ENCODE measurements at regions not wholly inside any gene's neighbourhood (a gene's known extent, or its start where the extent isn't known, plus 50 kb on each side); places are given as distances from the start of the nearest gene placed in this dataset.
A peak's percentile ranks its signal among the peaks of the same experiment; 100 is the strongest.

GRCh38 chr10:78782441-78782840, 286.3 kb upstream of the ZMIZ1 start:
- FAIRE-seq = no peak

GRCh38 chr10:78783753-78784152, 285.0 kb upstream of the ZMIZ1 start:
- no peak for FAIRE-seq

DNA sequence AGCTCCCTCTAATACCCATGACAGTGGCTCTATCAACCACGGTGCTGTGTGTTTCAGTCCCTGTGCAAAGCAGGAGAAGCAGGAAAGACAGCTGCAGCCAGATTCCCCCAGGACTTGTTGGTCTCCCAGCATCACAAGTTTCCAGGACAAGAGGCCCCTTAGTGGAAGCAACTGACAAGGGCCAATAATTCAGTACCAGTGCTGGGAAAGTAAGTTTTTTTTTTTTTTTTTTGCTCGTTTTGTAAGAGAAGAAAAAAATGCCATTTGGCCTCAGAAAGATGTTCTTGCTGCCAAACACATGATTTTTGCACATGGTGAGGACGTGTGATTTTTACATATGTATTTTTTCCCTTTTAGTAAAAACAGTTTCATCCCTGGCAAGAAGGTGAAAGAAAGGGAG, 284.2 kb upstream of the ZMIZ1 start:
- no peak for FAIRE-seq

DNA sequence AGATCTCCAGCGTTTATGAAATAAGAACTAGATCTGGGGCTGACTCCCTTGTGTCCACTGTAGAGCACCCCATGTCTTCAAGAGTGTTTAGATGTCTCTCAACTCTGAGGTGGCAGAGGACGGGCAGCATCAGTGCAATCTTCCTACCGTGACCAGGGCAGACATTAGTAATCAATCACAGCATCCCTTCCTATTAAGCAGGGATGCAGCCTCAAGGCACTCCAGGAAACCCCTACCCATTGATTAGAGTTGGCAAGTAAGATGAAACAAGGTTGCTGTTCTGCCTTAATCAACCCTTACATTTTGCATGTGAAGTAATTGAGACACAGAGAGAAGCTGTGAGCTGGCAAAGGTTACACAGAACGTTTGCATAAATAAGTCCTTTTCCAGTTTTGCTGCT, 283.7 kb upstream of the ZMIZ1 start:
- no peak for FAIRE-seq

DNA sequence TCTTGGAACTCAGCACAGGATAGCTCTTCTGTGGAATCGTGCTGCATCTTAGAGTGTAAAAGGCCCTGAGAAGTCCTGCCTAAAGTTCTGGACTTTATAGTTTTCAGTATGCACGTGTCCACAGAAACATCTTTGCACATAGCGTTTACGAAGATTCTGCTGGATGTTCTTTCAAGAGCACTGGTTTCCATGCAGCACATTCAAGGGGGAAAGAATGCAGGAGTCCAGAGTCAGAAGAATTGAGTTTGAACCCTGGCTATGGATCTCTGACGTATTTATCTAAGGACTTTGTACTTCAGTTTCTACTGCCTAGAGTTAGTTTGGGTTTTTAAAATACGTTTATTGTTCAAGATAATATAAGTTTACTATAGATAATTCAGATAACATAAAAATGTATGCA, 282.8 kb upstream of the ZMIZ1 start:
- FAIRE-seq = peak; percentile 29

DNA sequence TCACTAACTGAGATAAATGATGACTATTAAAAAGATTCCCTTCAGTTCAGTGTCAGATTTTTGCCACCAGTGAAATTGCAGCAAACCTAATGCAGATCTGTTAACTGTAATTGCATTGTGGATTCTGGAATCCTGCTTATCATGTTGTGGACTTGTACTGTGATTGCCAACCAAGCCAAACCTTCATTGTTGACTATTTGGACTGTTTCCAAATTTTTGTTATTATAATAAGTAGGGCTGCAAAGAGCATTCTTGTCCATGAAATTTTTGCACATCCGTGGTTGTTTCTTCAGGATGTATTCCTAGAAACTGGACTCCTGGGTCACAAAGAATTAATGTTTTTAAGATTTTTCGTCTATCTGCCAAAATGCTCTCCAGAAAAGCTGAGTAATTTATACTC, 281.6 kb upstream of the ZMIZ1 start:
- FAIRE-seq = peak; percentile 21

GRCh38 chr10:78794736-78795455, 273.9 kb upstream of the ZMIZ1 start:
- no peak for FAIRE-seq

GRCh38 chr10:78798976-78799730, 269.6 kb upstream of the ZMIZ1 start:
- no peak for FAIRE-seq

DNA sequence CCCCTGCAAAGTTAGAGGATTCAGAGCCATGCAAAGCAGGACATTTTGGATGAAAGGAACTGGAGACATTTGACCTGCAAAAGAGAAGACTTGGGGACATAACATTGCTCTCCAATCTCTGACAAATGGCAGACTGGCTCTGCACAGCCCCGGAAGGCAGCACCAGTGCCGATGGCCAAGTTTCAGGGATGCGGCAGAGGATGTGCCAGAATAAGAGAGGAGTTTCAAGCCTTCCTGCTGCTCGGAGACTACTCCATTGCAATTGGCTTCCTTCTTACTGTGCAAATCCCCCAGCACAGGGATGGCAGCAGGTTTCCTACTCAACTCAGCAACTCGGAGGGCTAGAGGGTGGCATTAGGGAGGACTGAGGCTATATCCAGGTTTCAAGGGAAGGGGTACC, 268.8 kb upstream of the ZMIZ1 start:
- FAIRE-seq = no peak

GRCh38 chr10:78800535-78801320, 268.0 kb upstream of the ZMIZ1 start:
- FAIRE-seq = no peak

- FAIRE-seq = no peak
Measured at GRCh38 chr10:78802431-78802830, 266.3 kb upstream of the ZMIZ1 start.

DNA sequence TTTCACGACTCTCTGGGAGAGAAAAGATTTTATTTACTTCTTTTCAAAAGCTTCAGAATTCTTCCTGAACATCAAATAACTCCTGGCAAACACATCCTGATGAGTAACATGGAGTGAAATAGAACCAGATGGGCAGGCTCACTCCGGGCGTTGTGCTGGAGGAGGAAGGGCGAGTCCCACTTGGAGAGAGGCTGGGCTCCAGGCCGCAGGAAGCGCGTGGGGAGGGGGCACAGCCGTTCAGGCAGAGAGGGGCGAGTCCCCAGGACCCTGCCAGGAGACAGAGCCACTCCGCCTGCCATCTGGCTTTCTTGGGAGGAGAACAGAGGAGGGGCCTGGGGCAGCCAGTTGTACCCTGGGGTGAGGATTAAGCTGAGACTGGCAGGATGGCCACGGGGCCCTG, 265.9 kb upstream of the ZMIZ1 start:
- peak; percentile 78 for FAIRE-seq

- FAIRE-seq = no peak
Measured at GRCh38 chr10:78803710-78804109, 265.1 kb upstream of the ZMIZ1 start.

- FAIRE-seq = no peak
Measured at GRCh38 chr10:78804411-78805032, 264.2 kb upstream of the ZMIZ1 start.

DNA sequence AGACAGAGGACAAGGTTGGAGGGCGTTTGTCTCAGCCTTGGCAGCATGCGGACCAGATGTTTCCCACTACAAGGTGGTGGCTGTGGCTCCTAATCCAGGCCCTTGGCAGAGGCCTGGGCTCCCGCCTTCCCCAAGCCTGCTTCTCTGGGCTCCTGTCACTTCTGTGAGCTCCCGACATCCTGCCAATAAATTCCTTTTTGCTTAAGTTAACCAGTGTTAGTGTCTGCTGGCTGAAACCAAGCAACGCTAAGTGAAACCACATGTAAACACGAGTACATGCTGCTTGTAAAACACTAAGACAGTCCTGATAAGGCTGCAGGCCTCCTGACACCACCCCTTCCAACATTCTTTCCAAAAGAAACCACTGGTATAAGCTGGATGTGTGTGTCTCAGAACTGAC, 263.6 kb upstream of the ZMIZ1 start:
- FAIRE-seq = peak; percentile 97

- no peak for FAIRE-seq
Measured at GRCh38 chr10:78806681-78807221, 262.0 kb upstream of the ZMIZ1 start.

GRCh38 chr10:78807504-78808203, 261.1 kb upstream of the ZMIZ1 start:
- no peak for FAIRE-seq

DNA sequence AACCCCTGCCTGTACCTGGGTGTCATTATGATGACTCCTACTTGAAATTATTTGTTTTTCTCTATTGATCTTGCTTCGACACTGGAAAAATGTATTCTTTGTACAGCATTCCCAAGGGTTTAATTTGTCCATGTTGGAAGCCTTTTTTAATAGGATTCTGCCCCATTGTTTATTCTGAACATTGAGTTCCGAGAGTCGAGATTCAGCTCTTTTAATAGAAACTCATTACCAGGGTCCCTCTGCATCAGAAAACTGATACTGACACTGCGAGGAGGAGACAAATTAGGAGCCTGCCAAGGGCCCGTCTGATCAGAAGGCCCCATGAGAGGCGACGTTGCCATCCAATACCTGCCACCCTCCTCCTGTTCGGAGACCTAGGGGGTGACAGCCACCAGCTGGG, 260.5 kb upstream of the ZMIZ1 start:
- no peak for FAIRE-seq

- no peak for FAIRE-seq
Measured at GRCh38 chr10:78808736-78809367, 259.9 kb upstream of the ZMIZ1 start.

DNA sequence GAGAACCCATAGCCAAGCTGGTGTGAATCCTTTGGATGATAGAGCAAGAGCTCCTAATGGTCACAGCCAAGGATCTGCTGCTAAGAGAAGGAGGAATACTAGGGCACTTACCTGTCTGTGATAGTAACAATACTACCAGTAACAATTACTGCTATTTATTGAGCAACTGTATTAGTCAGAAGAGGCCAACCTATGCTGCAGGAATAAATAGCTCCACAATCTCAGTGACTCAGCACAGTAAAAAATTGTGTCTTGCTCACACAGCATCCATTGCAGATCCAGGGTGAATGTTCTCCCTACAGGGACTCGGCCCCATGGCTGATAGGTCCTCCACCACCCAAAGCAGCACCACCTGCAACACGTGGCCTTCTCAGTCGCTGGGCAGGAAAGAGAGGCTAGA, 257.6 kb upstream of the ZMIZ1 start:
- no peak for FAIRE-seq

- no peak for FAIRE-seq
Measured at GRCh38 chr10:78812571-78813318, 256.0 kb upstream of the ZMIZ1 start.

Measured in endometrium (tissue), 2 donors.